Tibial nerve (tissue), 4 donors: ENCODE measurements at regions not wholly inside any gene's neighbourhood (a gene's known extent, or its start where the extent isn't known, plus 50 kb on each side); places are given as distances from the start of the nearest gene placed in this dataset.

Experiments used
- DNase-seq, 2 donors: peaks; one replicate each; pipeline ENCODE4 v3.0.0-alpha.2; 2019; ENCODE audit warnings: low spot score in 2 of 2
- H3K27ac ChIP-seq, 4 donors: fragments of 200-600 bp; sonication (generic) in 3 of 4; one replicate each; pipeline ENCODE4 v1.5.1; 2017 to 2019; ENCODE audit warnings: mild to moderate bottlenecking in 1 of 4
- H3K27me3 ChIP-seq, 2 donors: fragments of 200-600 bp; sonication (generic) in 1 of 2; one replicate each; pipeline versions ENCODE4 v1.5.1 to v1.6.0; 2017 to 2019
- H3K36me3 ChIP-seq, 3 donors: fragments of 200-600 bp; sonication (generic); one replicate each; pipeline ENCODE4 v1.5.1; 2018 to 2019
- H3K4me1 ChIP-seq, 4 donors: fragments of 200-600 bp; sonication (generic) in 3 of 4; one replicate each; pipeline ENCODE4 v1.5.1; 2017 to 2019
- H3K4me3 ChIP-seq, 4 donors: fragments of 200-600 bp; sonication (generic) in 3 of 4; one replicate each; pipeline ENCODE4 v1.5.1; 2017 to 2019; ENCODE audit warnings: mild to moderate bottlenecking in 1 of 4, moderate library complexity in 1 of 4
- H3K9me3 ChIP-seq, 4 donors: fragments of 200-600 bp; sonication (generic) in 3 of 4; one replicate each; pipeline ENCODE4 v1.5.1; 2017 to 2019
- EP300 ChIP-seq, 2 donors: sonication (generic); formaldehyde crosslinking; IDR thresholded peaks; one replicate each; pipeline ENCODE4 v1.6.1; 2017; ENCODE audit warnings: antibody characterized with exemption in 2 of 2, mild to moderate bottlenecking in 1 of 2
- POLR2A ChIP-seq, 2 donors: fragments of 450-650 bp; IDR thresholded peaks; one replicate each; pipeline ENCODE4 v1.6.1; 2017; ENCODE audit warnings: antibody characterized with exemption in 2 of 2, mild to moderate bottlenecking in 2 of 2, moderate library complexity in 2 of 2
- WGBS, 2 donors: methylation state at CpG; one replicate each; pipeline ENCODE4 v1.1.5; 2018; 5-methylcytosine and 5-hydroxymethylcytosine counted together
- TF ChIP-seq, protein P1 (sequence below), 5 experiments: fragments of 200-600 bp in 3 of 5; fragments of 450-650 bp in 2 of 5; sonication (generic) in 3 of 5; IDR thresholded peaks; one replicate each; pipeline ENCODE4 v1.5.1; 2016 to 2019; ENCODE audit warnings: antibody characterized with exemption in 5 of 5, mild to moderate bottlenecking in 3 of 5, moderate library complexity in 2 of 5

DNA sequence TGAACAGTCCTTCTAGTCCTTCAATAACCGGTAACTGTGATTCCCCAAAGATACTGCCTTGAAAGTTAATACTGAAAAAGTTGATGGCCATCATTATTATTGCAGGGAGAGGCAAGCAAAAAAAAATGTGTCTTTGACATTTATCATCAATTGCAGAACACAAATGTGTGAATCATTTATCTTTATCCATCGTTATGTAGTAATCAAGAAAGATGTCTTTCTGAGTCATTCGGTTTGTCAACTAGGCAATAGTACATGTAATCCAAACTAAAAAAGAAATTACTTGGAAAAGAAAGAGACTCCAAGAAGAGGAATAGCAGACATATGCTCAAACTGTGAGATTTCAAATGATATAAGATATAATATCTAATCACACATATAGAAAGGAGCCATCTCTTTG lies 473.0 kb downstream of the CETN3 start:
- Histone ChIP-seq H3K27ac (no peak overlapping the region), H3K4me1 (no peaks in the 10 kb centered on the region), H3K27me3 (no peaks in the 10 kb centered on the region), H3K4me3 (no peak overlapping the region), H3K36me3 (no peaks in the 10 kb centered on the region), H3K9me3 (no peaks in the 10 kb centered on the region)
- no peak for DNase-seq
- TF ChIP-seq POLR2A (IDR thresholded peaks at IDR 0.05) (no peak), EP300 (IDR thresholded peaks at IDR 0.05) (no peak)
- TF ChIP-seq, protein P1, sequence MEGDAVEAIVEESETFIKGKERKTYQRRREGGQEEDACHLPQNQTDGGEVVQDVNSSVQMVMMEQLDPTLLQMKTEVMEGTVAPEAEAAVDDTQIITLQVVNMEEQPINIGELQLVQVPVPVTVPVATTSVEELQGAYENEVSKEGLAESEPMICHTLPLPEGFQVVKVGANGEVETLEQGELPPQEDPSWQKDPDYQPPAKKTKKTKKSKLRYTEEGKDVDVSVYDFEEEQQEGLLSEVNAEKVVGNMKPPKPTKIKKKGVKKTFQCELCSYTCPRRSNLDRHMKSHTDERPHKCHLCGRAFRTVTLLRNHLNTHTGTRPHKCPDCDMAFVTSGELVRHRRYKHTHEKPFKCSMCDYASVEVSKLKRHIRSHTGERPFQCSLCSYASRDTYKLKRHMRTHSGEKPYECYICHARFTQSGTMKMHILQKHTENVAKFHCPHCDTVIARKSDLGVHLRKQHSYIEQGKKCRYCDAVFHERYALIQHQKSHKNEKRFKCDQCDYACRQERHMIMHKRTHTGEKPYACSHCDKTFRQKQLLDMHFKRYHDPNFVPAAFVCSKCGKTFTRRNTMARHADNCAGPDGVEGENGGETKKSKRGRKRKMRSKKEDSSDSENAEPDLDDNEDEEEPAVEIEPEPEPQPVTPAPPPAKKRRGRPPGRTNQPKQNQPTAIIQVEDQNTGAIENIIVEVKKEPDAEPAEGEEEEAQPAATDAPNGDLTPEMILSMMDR (IDR thresholded peaks at IDR 0.05): no peak
- WGBS, 2 donors: 90 to 94% methylated on average over 3 of the region's 3 CpGs

GRCh38 chr5:89934069-89934468 lies 475.5 kb downstream of the CETN3 start:
- H3K4me1 ChIP-seq: peaks cover 0 to 16% (median 0%) of the 10 kb centered on the region in 4 donors
- no peaks in the 10 kb centered on the region for H3K9me3 ChIP-seq
- H3K36me3 ChIP-seq: no peaks in the 10 kb centered on the region
- 87 to 89% methylated on average over 4 of the region's 4 CpGs for WGBS, 2 donors
- TF ChIP-seq EP300 (IDR thresholded peaks at IDR 0.05): no peak
- TF ChIP-seq POLR2A (IDR thresholded peaks at IDR 0.05): no peak
- TF ChIP-seq, protein P1 (IDR thresholded peaks at IDR 0.05): no peak
- no peak overlapping the region for H3K27ac ChIP-seq
- no peak for DNase-seq
- no peaks in the 10 kb centered on the region for H3K27me3 ChIP-seq
- H3K4me3 ChIP-seq: no peak overlapping the region

DNA sequence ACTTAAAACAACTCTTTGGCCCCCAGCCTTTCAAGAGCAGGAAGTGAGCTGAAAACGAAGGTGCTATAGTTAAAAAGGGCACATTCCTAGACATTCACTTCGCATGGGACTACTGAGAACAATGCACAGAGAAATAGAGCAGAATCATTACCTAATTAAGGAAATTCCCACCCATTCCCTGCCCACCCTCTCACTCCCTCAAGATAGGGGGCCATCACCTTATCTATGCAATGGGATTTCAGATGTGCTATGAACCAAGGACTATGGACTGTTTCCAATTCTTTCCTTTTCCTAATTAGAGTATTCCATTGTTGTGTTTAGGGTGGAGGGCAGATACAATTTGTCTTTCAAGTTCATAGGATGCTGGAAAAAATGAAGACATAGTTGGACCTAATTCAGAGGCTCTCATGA lies 476.8 kb downstream of the CETN3 start:
- DNase-seq: no peak
- TF ChIP-seq POLR2A (IDR thresholded peaks at IDR 0.05) (no peak), EP300 (IDR thresholded peaks at IDR 0.05) (no peak)
- TF ChIP-seq, protein P1 (IDR thresholded peaks at IDR 0.05): no peak
- Histone ChIP-seq H3K4me1 (peaks cover 0 to 16% (median 0%) of the 10 kb centered on the region in 4 donors), H3K9me3 (no peaks in the 10 kb centered on the region), H3K4me3 (no peak overlapping the region), H3K27me3 (no peaks in the 10 kb centered on the region), H3K36me3 (no peaks in the 10 kb centered on the region), H3K27ac (no peak overlapping the region)
- 60 to 73% methylated on average over 2 of the region's 2 CpGs for WGBS, 2 donors

GRCh38 chr5:89930591-89931392 lies 478.8 kb downstream of the CETN3 start:
- TF ChIP-seq, protein P1 (IDR thresholded peaks at IDR 0.05): no peak
- 11 to 16% methylated on average over 5 of the region's 5 CpGs for WGBS, 2 donors
- peaks cover 0 to 16% (median 0%) of the 10 kb centered on the region in 4 donors for H3K4me1 ChIP-seq
- no peak overlapping the region for H3K27ac ChIP-seq
- no peaks in the 10 kb centered on the region for H3K36me3 ChIP-seq
- no peak for DNase-seq
- H3K4me3 ChIP-seq: no peak overlapping the region
- H3K9me3 ChIP-seq: no peaks in the 10 kb centered on the region
- H3K27me3 ChIP-seq: no peaks in the 10 kb centered on the region

DNA sequence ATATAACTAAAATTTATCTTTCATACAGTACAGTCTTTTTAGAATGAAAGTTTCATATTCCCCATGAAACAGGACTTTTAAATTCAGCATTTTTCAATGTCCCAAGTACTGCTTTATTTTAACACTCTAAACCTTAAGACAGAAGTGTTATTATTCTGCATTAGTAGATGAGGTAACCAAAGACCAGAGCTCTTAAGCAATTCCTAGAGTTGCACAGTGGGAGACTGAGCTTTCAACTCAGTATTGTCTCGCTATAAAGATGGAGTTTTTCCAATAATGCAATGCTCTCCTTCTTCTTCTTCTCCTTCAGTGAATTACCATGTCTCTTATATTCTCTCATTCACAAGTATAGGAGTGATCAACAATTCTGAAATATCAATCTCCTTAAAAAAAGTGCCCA lies 479.7 kb downstream of the CETN3 start:
- TF ChIP-seq, protein P1 (IDR thresholded peaks at IDR 0.05): no peak
- no peak for TF ChIP-seq POLR2A (IDR thresholded peaks at IDR 0.05)
- TF ChIP-seq EP300 (IDR thresholded peaks at IDR 0.05): no peak
- no peak overlapping the region for H3K27ac ChIP-seq
- DNase-seq: no peak
- H3K9me3 ChIP-seq: no peaks in the 10 kb centered on the region
- peaks cover 0 to 16% (median 0%) of the 10 kb centered on the region in 4 donors for H3K4me1 ChIP-seq
- no peak overlapping the region for H3K4me3 ChIP-seq
- no peaks in the 10 kb centered on the region for H3K36me3 ChIP-seq
- H3K27me3 ChIP-seq: no peaks in the 10 kb centered on the region
- WGBS, 2 donors: 50 to 51% methylated on average over 1 of the region's 1 CpG
